Stomach smooth muscle (tissue), 2 donors: ENCODE measurements at regions not wholly inside any gene's neighbourhood (a gene's known extent, or its start where the extent isn't known, plus 50 kb on each side); places are given as distances from the start of the nearest gene placed in this dataset.

Source experiments
- H3K27ac ChIP-seq: one replicate; pipeline ENCODE4 v1.7.0; 2013; ENCODE audit warnings: mild to moderate bottlenecking, low read length, inconsistent platforms
- H3K27me3 ChIP-seq, 2 donors: one replicate each; pipeline ENCODE4 v1.7.0; 2013; ENCODE audit warnings: low read length in 2 of 2; ENCODE audit not compliant: insufficient read depth in 2 of 2, control insufficient read depth in 1 of 2
- H3K36me3 ChIP-seq, 2 donors: one replicate each; pipeline ENCODE4 v1.7.0; 2013; ENCODE audit warnings: low read length in 2 of 2; ENCODE audit not compliant: control insufficient read depth in 2 of 2, insufficient read depth in 2 of 2
- H3K4me1 ChIP-seq: one replicate; pipeline ENCODE4 v1.7.0; 2013; ENCODE audit warnings: low read length; ENCODE audit not compliant: control insufficient read depth, insufficient read depth
- H3K4me3 ChIP-seq, 2 donors: one replicate each; pipeline ENCODE4 v1.7.0; 2013; ENCODE audit warnings: low read length in 2 of 2
- H3K9ac ChIP-seq, 2 donors: one replicate each; pipeline ENCODE4 v1.7.0; 2013; ENCODE audit warnings: low read length in 2 of 2, mild to moderate bottlenecking in 1 of 2
- H3K9me3 ChIP-seq, 2 donors: one replicate each; pipeline ENCODE4 v1.7.0; 2013; ENCODE audit warnings: low read length in 2 of 2; ENCODE audit not compliant: control insufficient read depth in 2 of 2
- donor health status: healthy.
- donor health status: Pancreatic carcinoma.

GRCh38 chr9:99474186-99474585, 252.1 kb downstream of the SEC61B start:
- no peaks in the 10 kb centered on the region for H3K9me3 ChIP-seq
- no peak overlapping the region for H3K9ac ChIP-seq
- H3K27ac ChIP-seq, result no peak overlapping the region
- H3K4me1 ChIP-seq, result peaks cover 3% of the 10 kb centered on the region
- H3K36me3 ChIP-seq, result no peaks in the 10 kb centered on the region
- no peaks in the 10 kb centered on the region for H3K27me3 ChIP-seq
- H3K4me3 ChIP-seq, result no peak overlapping the region

GRCh38 chr9:99475401-99476065, 253.5 kb downstream of the SEC61B start:
- Histone ChIP-seq H3K4me3 (no peak overlapping the region), H3K36me3 (no peaks in the 10 kb centered on the region), H3K27ac (no peak overlapping the region), H3K27me3 (no peaks in the 10 kb centered on the region), H3K4me1 (peaks cover 3% of the 10 kb centered on the region), H3K9me3 (no peaks in the 10 kb centered on the region), H3K9ac (no peak overlapping the region)

- Histone ChIP-seq H3K27ac (no peak overlapping the region), H3K9me3 (no peaks in the 10 kb centered on the region), H3K4me3 (no peak overlapping the region), H3K27me3 (no peaks in the 10 kb centered on the region), H3K4me1 (peaks cover under 1% of the 10 kb centered on the region), H3K36me3 (no peaks in the 10 kb centered on the region), H3K9ac (no peak overlapping the region)
These were observed 256.5 kb downstream of the SEC61B start for GRCh38 chr9:99478469-99479027.

- Histone ChIP-seq H3K9ac (no peak overlapping the region), H3K27ac (no peak overlapping the region), H3K36me3 (no peaks in the 10 kb centered on the region), H3K4me1 (no peaks in the 10 kb centered on the region), H3K4me3 (no peak overlapping the region), H3K9me3 (no peaks in the 10 kb centered on the region), H3K27me3 (no peaks in the 10 kb centered on the region)
These were observed 257.8 kb downstream of the SEC61B start for GRCh38 chr9:99479929-99480328.

- Histone ChIP-seq H3K9me3 (no peaks in the 10 kb centered on the region), H3K27ac (no peak overlapping the region), H3K36me3 (no peaks in the 10 kb centered on the region)
These were observed 263.4 kb downstream of the SEC61B start for GRCh38 chr9:99485459-99485858.

GRCh38 chr9:99486684-99487083, 264.6 kb downstream of the SEC61B start:
- H3K36me3 ChIP-seq, result no peaks in the 10 kb centered on the region
- no peaks in the 10 kb centered on the region for H3K9me3 ChIP-seq
- H3K27me3 ChIP-seq, result no peaks in the 10 kb centered on the region
- H3K9ac ChIP-seq, result no peak overlapping the region
- no peak overlapping the region for H3K27ac ChIP-seq
- H3K4me3 ChIP-seq, result no peak overlapping the region
- H3K4me1 ChIP-seq, result peaks cover 1% of the 10 kb centered on the region

More at GRCh38 chr9:99485459-99485858, 263.4 kb downstream of the SEC61B start:
- Histone ChIP-seq H3K4me3 (no peak overlapping the region), H3K4me1 (no peaks in the 10 kb centered on the region), H3K27me3 (no peaks in the 10 kb centered on the region), H3K9ac (no peak overlapping the region)

GRCh38 chr9:99488131-99489059, 266.3 kb downstream of the SEC61B start:
- Histone ChIP-seq H3K27me3 (no peaks in the 10 kb centered on the region), H3K4me1 (peaks cover 3% of the 10 kb centered on the region), H3K9ac (no peak overlapping the region), H3K9me3 (no peaks in the 10 kb centered on the region), H3K4me3 (no peak overlapping the region), H3K27ac (no peak overlapping the region), H3K36me3 (no peaks in the 10 kb centered on the region)

- Histone ChIP-seq H3K36me3 (no peaks in the 10 kb centered on the region), H3K9me3 (no peaks in the 10 kb centered on the region), H3K4me1 (peaks cover 3% of the 10 kb centered on the region), H3K9ac (no peak overlapping the region), H3K27ac (no peak overlapping the region), H3K4me3 (no peak overlapping the region), H3K27me3 (no peaks in the 10 kb centered on the region)
These were observed 267.0 kb downstream of the SEC61B start for GRCh38 chr9:99489060-99489413.

- Histone ChIP-seq H3K9me3 (no peaks in the 10 kb centered on the region), H3K9ac (no peak overlapping the region), H3K4me3 (no peak overlapping the region), H3K4me1 (peaks cover 3% of the 10 kb centered on the region), H3K27ac (no peak overlapping the region), H3K36me3 (no peaks in the 10 kb centered on the region), H3K27me3 (no peaks in the 10 kb centered on the region)
These were observed 268.6 kb downstream of the SEC61B start for GRCh38 chr9:99490729-99491128.

GRCh38 chr9:99491408-99492158, 269.5 kb downstream of the SEC61B start:
- no peak overlapping the region for H3K4me3 ChIP-seq
- peaks cover 3% of the 10 kb centered on the region for H3K4me1 ChIP-seq
- no peaks in the 10 kb centered on the region for H3K9me3 ChIP-seq
- no peak overlapping the region for H3K9ac ChIP-seq
- no peaks in the 10 kb centered on the region for H3K36me3 ChIP-seq
- H3K27ac ChIP-seq, result no peak overlapping the region
- no peaks in the 10 kb centered on the region for H3K27me3 ChIP-seq
